Heart left ventricle (tissue), 16 donors: ENCODE measurements at regions not wholly inside any gene's neighbourhood (a gene's known extent, or its start where the extent isn't known, plus 50 kb on each side); places are given as distances from the start of the nearest gene placed in this dataset.
"Not testable (repeated sequence)": the region's sequence is repeated elsewhere in the genome, so short reads cannot be mapped to it uniquely, and the experiment has no call there.

Experiments
- ATAC-seq, 4 donors: fragments of 200-7000 bp; cut with Tn5 transposase; one replicate each; pipeline ENCODE4 v1.9.1; 2020 to 2022; ENCODE audit warnings: moderate library complexity in 4 of 4, mild to moderate bottlenecking in 3 of 4, moderate number of reproducible peaks in 1 of 4
- DNase-seq, 5 donors: peaks; one replicate each; pipeline ENCODE4 v3.0.0-alpha.2; 2020
- H3K27ac ChIP-seq, 12 donors: fragments of 200-600 bp; sonication (generic) in 4 of 12; one replicate each; pipeline versions ENCODE4 v1.5.0 to v1.8.0; 2016 to 2022; ENCODE audit warnings: mild to moderate bottlenecking in 2 of 12
- H3K27me3 ChIP-seq, 9 donors: fragments of 200-600 bp; sonication (generic) in 2 of 9; one replicate each; pipeline versions ENCODE4 v1.5.1 to v1.8.0; 2016 to 2022; ENCODE audit warnings: mild to moderate bottlenecking in 3 of 9
- H3K36me3 ChIP-seq, 9 donors: fragments of 200-600 bp; sonication (generic) in 2 of 9; one replicate each; pipeline versions ENCODE4 v1.5.0 to v1.8.0; 2018 to 2022; ENCODE audit warnings: mild to moderate bottlenecking in 2 of 9
- H3K4me1 ChIP-seq, 12 donors: fragments of 200-600 bp; sonication (generic) in 4 of 12; one replicate each; pipeline versions ENCODE4 v1.5.0 to v1.8.0; 2016 to 2022; ENCODE audit warnings: mild to moderate bottlenecking in 3 of 12
- H3K4me3 ChIP-seq, 12 donors: fragments of 200-600 bp; sonication (generic) in 4 of 12; one replicate each; pipeline versions ENCODE4 v1.5.0 to v1.8.0; 2017 to 2022; ENCODE audit warnings: mild to moderate bottlenecking in 9 of 12, moderate library complexity in 4 of 12
- H3K9me3 ChIP-seq, 12 donors: fragments of 200-600 bp; sonication (generic) in 4 of 12; one replicate each; pipeline versions ENCODE4 v1.5.0 to v1.8.0; 2016 to 2022; ENCODE audit warnings: mild to moderate bottlenecking in 1 of 12
- POLR2A ChIP-seq, 2 donors: fragments of 450-650 bp; IDR thresholded peaks; one replicate each; pipeline ENCODE4 v1.6.1; 2017; ENCODE audit warnings: antibody characterized with exemption in 2 of 2, mild to moderate bottlenecking in 2 of 2, moderate library complexity in 2 of 2
- WGBS, 4 donors: extraction: QIAGEN DNeasy Blood & Tissue Kit in 2 of 4; methylation state at CpG; one replicate each; pipeline versions ENCODE4 v1.1.5 to v1.1.7; 2013 to 2018; 5-methylcytosine and 5-hydroxymethylcytosine counted together
- intact Hi-C, 10 donors: fragments of 100-400 bp; cut with DNase I; formaldehyde crosslinking; loops; one replicate each; pipeline versions ENCODE4 v1.11.1 to v1.14.2; 2022
- TF ChIP-seq, protein P1 (sequence below), 12 donors: fragments of 200-600 bp; sonication (generic) in 4 of 12; IDR thresholded peaks; one replicate each; pipeline versions ENCODE4 v1.5.0 to v1.8.0; 2018 to 2022; ENCODE audit warnings: antibody characterized with exemption in 12 of 12, mild to moderate bottlenecking in 5 of 12
- donor health status: ischemic (EF 13 %, LVEDD 7.1; RV severe dilation, severe dysfunction).
- donor health status: healthy with polysubstance abuse.
- donor health status: DM: no; HTN: yes; CAD: no.
- donor health status: DM: no; HTN: no; CAD: no.
- donor health status: ischemic (EF 25% LVEDD 6.9; RV normal size, moderate dysfunction).
- donor health status: ischemic (EF 25% LVEDD 5.7; RV mildly dilated, moderate dysfunction).
- donor health status: healthy.
- donor health status: DM: yes; HTN: yes; CAD: no.
- donor health status: ischemic (EF 35%, LVEDD 5.7; RV mildly dilated, moderate dysfunction).
- donor health status: nonischemic (EF 11% LVEDD 7.7; RV severe dilation, severe dysfunction).
- donor health status: DM: yes; HTN: yes; CAD: no.
- donor health status: PGD.
- donor health status: ischemic (EF 29% LVEDD 5.4; RV normal size, mild dysfunction).
- donor health status: nonischemic (EF 23%, LVEDD 6.1; RV moderate dilation, normal function).

DNA sequence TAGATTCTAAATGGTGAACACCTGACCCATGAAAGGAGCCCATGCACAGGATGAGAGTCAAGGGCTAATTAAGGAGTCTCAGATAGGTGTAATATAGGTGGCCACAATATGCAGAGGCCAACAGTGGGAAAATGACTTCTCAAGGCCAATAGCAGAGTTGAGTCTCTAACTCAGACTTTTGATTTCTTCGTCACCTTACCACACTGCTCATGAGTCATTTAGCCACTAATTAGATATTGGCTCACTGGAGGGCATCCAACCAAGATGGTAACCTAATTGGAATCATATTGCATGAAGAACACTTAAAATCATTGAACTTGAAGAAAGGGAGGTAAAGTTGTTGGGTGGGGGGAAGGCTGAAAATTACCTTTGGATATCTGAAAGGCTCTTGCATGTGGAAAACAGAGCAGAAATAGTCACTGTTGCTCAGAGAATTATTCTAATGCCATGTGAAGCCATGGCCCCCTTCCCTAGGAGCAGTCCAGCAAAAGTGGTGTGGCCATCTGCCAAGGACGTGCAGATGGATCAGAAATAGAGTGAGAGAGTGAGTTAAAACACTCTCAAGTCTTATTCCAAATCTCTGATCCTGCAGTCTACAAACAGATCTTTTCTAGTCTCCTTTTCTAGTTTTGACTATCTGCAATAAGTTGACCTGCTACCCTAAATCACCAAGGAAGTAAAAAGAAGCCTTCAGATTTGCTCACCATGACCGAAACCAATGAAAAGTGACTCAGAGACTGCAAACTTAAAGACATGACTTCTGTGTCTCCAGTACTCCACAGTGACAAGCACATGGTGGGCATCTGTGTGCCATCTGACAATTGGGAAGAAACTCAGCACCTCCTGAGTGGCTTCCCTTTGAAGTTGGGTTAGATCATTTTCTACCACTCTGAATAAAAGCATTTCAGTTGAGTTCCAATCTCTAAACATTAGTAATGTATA lies 93.9 kb upstream of the C1QTNF7 start:
- Histone ChIP-seq H3K27me3 (no peaks in the 10 kb centered on the region), H3K36me3 (no peaks in the 10 kb centered on the region), H3K4me1 (peaks cover 0 to 4% (median 0%) of the 10 kb centered on the region in 12 donors), H3K9me3 (no peaks in the 10 kb centered on the region), H3K4me3 (no peak overlapping the region), H3K27ac (no peak overlapping the region)
- ATAC-seq (no peak), DNase-seq (no peak)
- 53 to 66% (median 55%) methylated on average over 3 of the region's 3 CpGs for WGBS, 4 donors
- TF ChIP-seq, protein P1, sequence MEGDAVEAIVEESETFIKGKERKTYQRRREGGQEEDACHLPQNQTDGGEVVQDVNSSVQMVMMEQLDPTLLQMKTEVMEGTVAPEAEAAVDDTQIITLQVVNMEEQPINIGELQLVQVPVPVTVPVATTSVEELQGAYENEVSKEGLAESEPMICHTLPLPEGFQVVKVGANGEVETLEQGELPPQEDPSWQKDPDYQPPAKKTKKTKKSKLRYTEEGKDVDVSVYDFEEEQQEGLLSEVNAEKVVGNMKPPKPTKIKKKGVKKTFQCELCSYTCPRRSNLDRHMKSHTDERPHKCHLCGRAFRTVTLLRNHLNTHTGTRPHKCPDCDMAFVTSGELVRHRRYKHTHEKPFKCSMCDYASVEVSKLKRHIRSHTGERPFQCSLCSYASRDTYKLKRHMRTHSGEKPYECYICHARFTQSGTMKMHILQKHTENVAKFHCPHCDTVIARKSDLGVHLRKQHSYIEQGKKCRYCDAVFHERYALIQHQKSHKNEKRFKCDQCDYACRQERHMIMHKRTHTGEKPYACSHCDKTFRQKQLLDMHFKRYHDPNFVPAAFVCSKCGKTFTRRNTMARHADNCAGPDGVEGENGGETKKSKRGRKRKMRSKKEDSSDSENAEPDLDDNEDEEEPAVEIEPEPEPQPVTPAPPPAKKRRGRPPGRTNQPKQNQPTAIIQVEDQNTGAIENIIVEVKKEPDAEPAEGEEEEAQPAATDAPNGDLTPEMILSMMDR (IDR thresholded peaks at IDR 0.05): no peak
- no peak for TF ChIP-seq POLR2A (IDR thresholded peaks at IDR 0.05)
- intact Hi-C loops: no loop called here

DNA sequence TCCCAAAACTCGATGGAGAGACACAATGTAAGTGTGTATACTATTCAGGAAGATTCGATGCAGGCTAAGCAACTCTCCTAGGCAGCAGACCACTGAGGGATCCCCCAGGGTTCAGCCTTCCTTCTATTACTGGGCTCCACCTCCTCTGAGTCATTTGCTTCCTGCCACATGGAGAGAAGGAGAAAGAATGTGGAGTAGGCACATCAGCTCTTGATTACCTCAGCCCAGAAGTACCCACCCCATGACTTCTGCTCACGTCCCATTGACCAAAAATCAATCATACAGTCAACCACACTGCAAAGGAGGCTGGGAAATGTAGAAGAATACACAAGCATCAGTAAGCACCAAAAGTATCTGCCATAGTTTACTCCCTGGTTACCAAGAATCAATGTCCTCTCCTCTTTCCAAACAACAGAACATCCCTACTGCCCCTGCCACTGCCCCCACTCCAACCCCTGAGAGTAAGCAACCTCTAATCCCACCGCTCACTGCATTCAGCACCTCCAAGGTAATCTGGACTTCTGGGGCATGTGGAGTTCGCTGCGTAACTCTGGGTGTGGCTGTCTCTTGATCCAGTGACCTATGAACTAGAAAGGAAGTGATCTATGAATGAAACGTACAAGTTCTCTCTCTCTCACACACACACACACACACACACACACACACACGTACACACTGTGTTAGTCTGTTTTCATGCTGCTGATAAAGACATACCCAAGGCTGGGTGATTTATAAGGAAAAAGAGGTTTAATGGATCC lies 91.2 kb upstream of the C1QTNF7 start:
- intact Hi-C loops: no loop called here
- DNase-seq (no peak), ATAC-seq (no peak)
- no peaks in the 10 kb centered on the region for H3K9me3 ChIP-seq
- peaks cover 0 to 8% (median 0%) of the 10 kb centered on the region in 12 donors for H3K4me1 ChIP-seq
- no peak overlapping the region for H3K27ac ChIP-seq
- 70 to 82% (median 81%) methylated on average over 8 of the region's 8 CpGs for WGBS, 4 donors
- no peaks in the 10 kb centered on the region for H3K27me3 ChIP-seq
- TF ChIP-seq, protein P1 (IDR thresholded peaks at IDR 0.05): no peak
- no peak for TF ChIP-seq POLR2A (IDR thresholded peaks at IDR 0.05)
- H3K4me3 ChIP-seq: no peak overlapping the region
- H3K36me3 ChIP-seq: no peaks in the 10 kb centered on the region

DNA sequence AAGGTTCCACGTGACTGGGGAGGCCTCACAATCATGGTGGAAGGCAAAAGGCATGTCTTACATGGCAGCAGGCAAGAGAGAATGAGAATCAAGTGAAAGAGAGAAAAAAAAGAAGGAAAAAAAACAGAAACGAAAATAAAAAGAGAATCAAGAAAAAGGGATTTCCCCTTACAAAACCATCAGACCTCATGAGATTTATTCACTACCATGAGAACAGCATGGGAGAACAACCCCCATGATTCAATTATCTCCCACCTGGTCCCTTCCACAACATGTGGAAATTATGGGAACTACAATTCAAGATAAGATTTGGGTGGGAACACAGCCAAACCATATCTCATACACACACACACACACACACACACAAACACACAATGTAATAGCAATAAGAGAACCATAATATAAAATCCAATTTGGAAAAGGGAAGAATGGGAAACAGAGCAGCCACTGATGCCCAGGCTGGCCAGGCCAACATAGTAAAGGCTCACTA lies 90.6 kb upstream of the C1QTNF7 start:
- H3K27me3 ChIP-seq, ATAC-seq, H3K9me3 ChIP-seq, DNase-seq, intact Hi-C loops, H3K4me3 ChIP-seq, H3K27ac ChIP-seq, H3K4me1 ChIP-seq, H3K36me3 ChIP-seq: not testable (repeated sequence)
- WGBS, 4 donors: 57 to 77% (median 71%) methylated on average over 2 of the region's 2 CpGs

DNA sequence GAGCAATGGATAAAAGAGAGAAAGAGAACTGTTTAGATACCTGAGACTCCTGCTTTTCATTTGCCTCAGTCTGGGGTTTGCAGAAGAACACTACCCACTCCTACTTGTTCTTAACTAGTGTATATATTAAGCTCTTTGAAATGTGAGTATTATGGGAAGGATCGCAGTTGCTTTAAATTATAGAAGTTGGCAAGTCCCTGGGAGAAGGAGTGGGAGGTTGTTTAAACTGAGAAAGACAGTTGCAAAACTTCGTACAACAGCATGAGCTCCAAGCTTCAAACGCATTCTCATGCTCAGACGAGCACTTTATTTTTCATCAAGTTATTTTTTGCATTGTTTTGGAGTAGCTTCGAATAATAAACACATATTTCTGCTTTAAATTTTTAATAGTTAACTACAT lies 88.1 kb upstream of the C1QTNF7 start:
- 60 to 75% (median 67%) methylated on average over 5 of the region's 5 CpGs for WGBS, 4 donors
- Histone ChIP-seq H3K36me3 (no peaks in the 10 kb centered on the region), H3K4me3 (peak overlapping the region in 8 of 12 donors; percentile 13 to 45 (median 30)), H3K27ac (peak overlapping the region in 6 of 12 donors; percentile 11 to 65 (median 58)), H3K27me3 (no peaks in the 10 kb centered on the region), H3K9me3 (no peaks in the 10 kb centered on the region), H3K4me1 (peaks cover 0 to 12% (median 0%) of the 10 kb centered on the region in 12 donors)
- no peak for DNase-seq
- no peak for TF ChIP-seq POLR2A (IDR thresholded peaks at IDR 0.05)
- TF ChIP-seq, protein P1 (IDR thresholded peaks at IDR 0.05): no peak
- ATAC-seq: no peak
- intact Hi-C loops: loop anchor here in 1 of 10 donors (10.0 kb wide), 1 partner anchor 115 kb away; no protein-coding TSS in a partner anchor
